Gastrocnemius medialis (tissue), 4 donors: ENCODE measurements at regions not wholly inside any gene's neighbourhood (a gene's known extent, or its start where the extent isn't known, plus 50 kb on each side); places are given as distances from the start of the nearest gene placed in this dataset.

Source experiments
- CTCF ChIP-seq, 5 experiments: fragments of 450-650 bp in 3 of 5; fragments of 200-600 bp in 2 of 5; sonication (generic) in 2 of 5; IDR thresholded peaks in 4 of 5; conservative IDR thresholded peaks in 1 of 5; 1 replicate in 4 of 5; 2 replicates in 1 of 5; pipeline ENCODE4 v1.5.1; 2016 to 2019; ENCODE audit warnings: antibody characterized with exemption in 5 of 5, mild to moderate bottlenecking in 3 of 5, moderate library complexity in 3 of 5
- POLR2A ChIP-seq, 2 donors: fragments of 450-650 bp; IDR thresholded peaks; one replicate each; pipeline ENCODE4 v1.6.1; 2017; ENCODE audit warnings: antibody characterized with exemption in 2 of 2, mild to moderate bottlenecking in 2 of 2, moderate library complexity in 2 of 2

- TF ChIP-seq POLR2A (IDR thresholded peaks at IDR 0.05) (no peak), CTCF (IDR thresholded peaks at IDR 0.05 in 4 of 5, conservative IDR thresholded peaks at IDR 0.05 in 1 of 5) (no peak)
Measured at GRCh38 chr2:4192119-4192518, 488.7 kb downstream of the DCDC2C start.
